ENCODE measurements at regions not wholly inside any gene's neighbourhood (a gene's known extent, or its start where the extent isn't known, plus 50 kb on each side); places are given as distances from the start of the nearest gene placed in this dataset.

GRCh38 chr17:79364315-79365094 is 246.3 kb downstream of the RBFOX3 start:
- no peaks in the 10 kb centered on the region for H3K4me1 ChIP-seq (ENCODE audit: control insufficient read depth, insufficient read depth, low read length, poor library complexity, severe bottlenecking)
- no peaks in the 10 kb centered on the region for H3K9me3 ChIP-seq (ENCODE audit: control insufficient read depth, low read length)
- WGBS, 2 experiments (ENCODE audit: insufficient coverage in 2 of 2): 92 to 95% methylated on average over 11 to 13 of the region's 14 CpGs
- H3K4me3 ChIP-seq (ENCODE audit: extremely low read depth, insufficient read depth, low read length, poor library complexity, severe bottlenecking): no peak overlapping the region
- no peaks in the 10 kb centered on the region for H3K36me3 ChIP-seq (ENCODE audit: control insufficient read depth, insufficient read depth, low read length)
- no peak overlapping the region for H3K27ac ChIP-seq (ENCODE audit: low read depth, low read length, severe bottlenecking)

GRCh38 chr17:79363552-79364275 is 247.1 kb downstream of the RBFOX3 start:
- 78 to 89% methylated on average over 12 to 16 of the region's 16 CpGs for WGBS, 2 experiments (ENCODE audit: insufficient coverage in 2 of 2)
- H3K4me1 ChIP-seq (ENCODE audit: control insufficient read depth, insufficient read depth, low read length, poor library complexity, severe bottlenecking): no peaks in the 10 kb centered on the region
- no peaks in the 10 kb centered on the region for H3K36me3 ChIP-seq (ENCODE audit: control insufficient read depth, insufficient read depth, low read length)
- no peak overlapping the region for H3K4me3 ChIP-seq (ENCODE audit: extremely low read depth, insufficient read depth, low read length, poor library complexity, severe bottlenecking)
- no peak overlapping the region for H3K27ac ChIP-seq (ENCODE audit: low read depth, low read length, severe bottlenecking)
- no peaks in the 10 kb centered on the region for H3K9me3 ChIP-seq (ENCODE audit: control insufficient read depth, low read length)

GRCh38 chr17:79362772-79363305 is 248.0 kb downstream of the RBFOX3 start:
- Histone ChIP-seq H3K4me3 (ENCODE audit: extremely low read depth, insufficient read depth, low read length, poor library complexity, severe bottlenecking) (no peak overlapping the region), H3K9me3 (ENCODE audit: control insufficient read depth, low read length) (no peaks in the 10 kb centered on the region), H3K36me3 (ENCODE audit: control insufficient read depth, insufficient read depth, low read length) (no peaks in the 10 kb centered on the region), H3K4me1 (ENCODE audit: control insufficient read depth, insufficient read depth, low read length, poor library complexity, severe bottlenecking) (no peaks in the 10 kb centered on the region), H3K27ac (ENCODE audit: low read depth, low read length, severe bottlenecking) (no peak overlapping the region)
- 87 to 94% methylated on average over 12 to 14 of the region's 14 CpGs for WGBS, 2 experiments (ENCODE audit: insufficient coverage in 2 of 2)

DNA sequence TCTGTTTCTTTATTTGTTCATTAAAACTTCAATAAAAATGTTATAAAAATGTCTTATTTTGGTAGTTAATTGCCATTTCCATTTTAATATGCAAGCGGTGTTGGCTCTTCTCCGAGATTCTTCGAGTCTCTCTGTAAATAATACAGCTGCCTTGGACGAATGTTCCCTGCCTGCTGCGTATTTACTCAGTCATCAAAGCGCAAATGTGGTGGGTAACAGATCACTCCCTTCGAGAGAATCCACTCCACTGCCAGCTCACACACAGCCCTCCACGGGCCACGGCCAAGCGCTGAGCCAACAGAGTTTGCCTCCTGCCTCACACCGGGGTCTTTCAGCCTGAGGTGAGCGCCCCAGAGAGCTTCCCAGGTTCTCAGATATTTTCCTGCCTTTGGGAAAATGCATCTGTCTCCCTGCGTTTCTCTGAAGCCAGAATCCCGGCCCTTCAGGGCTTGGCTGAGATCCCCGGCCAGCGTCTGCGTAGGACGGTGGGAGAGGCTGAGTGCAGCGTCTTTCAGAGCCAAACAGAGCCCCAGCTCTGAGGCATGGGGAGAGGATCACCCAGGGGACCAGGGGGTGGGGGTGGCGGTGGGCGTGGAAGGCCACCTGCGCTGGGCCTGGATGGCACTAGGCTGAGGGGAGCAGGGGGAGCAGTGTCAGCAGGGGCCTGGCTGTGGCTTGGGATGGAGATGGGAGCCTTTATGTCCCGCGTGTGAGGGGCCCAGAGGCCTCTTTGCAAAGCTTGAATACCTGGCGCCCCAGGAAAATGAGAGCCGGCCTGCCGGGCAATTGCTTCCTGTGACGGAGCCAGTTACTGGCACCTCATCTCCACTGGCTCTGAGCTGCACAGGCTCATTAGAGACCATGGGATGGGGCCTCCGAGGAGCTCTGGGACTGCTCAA is 248.7 kb downstream of the RBFOX3 start:
- H3K9me3 ChIP-seq (ENCODE audit: control insufficient read depth, low read length): no peaks in the 10 kb centered on the region
- H3K27ac ChIP-seq (ENCODE audit: low read depth, low read length, severe bottlenecking): no peak overlapping the region
- no peak overlapping the region for H3K4me3 ChIP-seq (ENCODE audit: extremely low read depth, insufficient read depth, low read length, poor library complexity, severe bottlenecking)
- H3K4me1 ChIP-seq (ENCODE audit: control insufficient read depth, insufficient read depth, low read length, poor library complexity, severe bottlenecking): no peaks in the 10 kb centered on the region
- H3K36me3 ChIP-seq (ENCODE audit: control insufficient read depth, insufficient read depth, low read length): no peaks in the 10 kb centered on the region
- WGBS, 2 experiments (ENCODE audit: insufficient coverage in 2 of 2): 77 to 88% methylated on average over 24 to 29 of the region's 29 CpGs

- Histone ChIP-seq H3K36me3 (ENCODE audit: control insufficient read depth, insufficient read depth, low read length) (no peaks in the 10 kb centered on the region), H3K27ac (ENCODE audit: low read depth, low read length, severe bottlenecking) (no peak overlapping the region), H3K4me3 (ENCODE audit: extremely low read depth, insufficient read depth, low read length, poor library complexity, severe bottlenecking) (no peak overlapping the region), H3K9me3 (ENCODE audit: control insufficient read depth, low read length) (no peaks in the 10 kb centered on the region), H3K4me1 (ENCODE audit: control insufficient read depth, insufficient read depth, low read length, poor library complexity, severe bottlenecking) (no peaks in the 10 kb centered on the region)
- 84 to 92% methylated on average over 9 to 10 of the region's 12 CpGs for WGBS, 2 experiments (ENCODE audit: insufficient coverage in 2 of 2)
These were observed 249.6 kb downstream of the RBFOX3 start for GRCh38 chr17:79361221-79361734.

GRCh38 chr17:79360196-79360595 is 250.7 kb downstream of the RBFOX3 start:
- no peaks in the 10 kb centered on the region for H3K4me1 ChIP-seq (ENCODE audit: control insufficient read depth, insufficient read depth, low read length, poor library complexity, severe bottlenecking)
- H3K36me3 ChIP-seq (ENCODE audit: control insufficient read depth, insufficient read depth, low read length): no peaks in the 10 kb centered on the region
- H3K9me3 ChIP-seq (ENCODE audit: control insufficient read depth, low read length): no peaks in the 10 kb centered on the region
- H3K4me3 ChIP-seq (ENCODE audit: extremely low read depth, insufficient read depth, low read length, poor library complexity, severe bottlenecking): no peak overlapping the region
- H3K27ac ChIP-seq (ENCODE audit: low read depth, low read length, severe bottlenecking): no peak overlapping the region
- WGBS, 2 experiments (ENCODE audit: insufficient coverage in 2 of 2): 91% methylated on average over 12 to 16 of the region's 17 CpGs

DNA sequence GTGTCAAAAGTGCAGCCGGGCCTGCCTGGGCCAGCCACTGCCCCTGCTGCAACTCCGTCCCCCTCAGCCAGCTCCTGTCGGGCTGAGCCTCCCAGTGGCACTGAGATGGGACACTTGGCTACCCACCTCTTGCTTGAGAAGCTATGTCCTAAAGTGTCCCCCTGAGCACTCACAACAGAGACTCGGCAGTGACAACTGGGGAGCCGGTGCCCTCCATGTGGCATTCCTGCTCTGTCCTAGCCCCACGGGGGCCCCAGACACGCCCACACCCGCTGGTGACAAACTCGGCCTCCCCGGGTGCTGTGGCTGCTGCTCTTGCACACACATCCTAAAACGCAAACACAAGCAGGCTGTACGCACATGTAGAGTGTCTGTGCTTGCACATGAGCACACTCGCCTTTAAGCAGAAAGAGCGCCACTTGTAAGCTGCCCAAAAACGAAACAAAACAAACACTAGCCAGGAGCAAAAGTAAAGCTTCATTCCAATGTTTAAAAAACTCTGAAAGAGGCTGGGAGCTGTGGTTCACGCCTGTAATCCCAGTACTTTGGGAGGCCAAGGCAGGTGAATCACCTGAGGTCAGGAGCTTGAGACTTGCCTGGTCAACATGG is 253.9 kb downstream of the RBFOX3 start:
- WGBS, 2 experiments (ENCODE audit: insufficient coverage in 2 of 2): 83% methylated on average over 15 to 16 of the region's 16 CpGs
- H3K27ac ChIP-seq (ENCODE audit: low read depth, low read length, severe bottlenecking): no peak overlapping the region
- no peaks in the 10 kb centered on the region for H3K36me3 ChIP-seq (ENCODE audit: control insufficient read depth, insufficient read depth, low read length)
- no peaks in the 10 kb centered on the region for H3K4me1 ChIP-seq (ENCODE audit: control insufficient read depth, insufficient read depth, low read length, poor library complexity, severe bottlenecking)
- no peaks in the 10 kb centered on the region for H3K9me3 ChIP-seq (ENCODE audit: control insufficient read depth, low read length)
- no peak overlapping the region for H3K4me3 ChIP-seq (ENCODE audit: extremely low read depth, insufficient read depth, low read length, poor library complexity, severe bottlenecking)

DNA sequence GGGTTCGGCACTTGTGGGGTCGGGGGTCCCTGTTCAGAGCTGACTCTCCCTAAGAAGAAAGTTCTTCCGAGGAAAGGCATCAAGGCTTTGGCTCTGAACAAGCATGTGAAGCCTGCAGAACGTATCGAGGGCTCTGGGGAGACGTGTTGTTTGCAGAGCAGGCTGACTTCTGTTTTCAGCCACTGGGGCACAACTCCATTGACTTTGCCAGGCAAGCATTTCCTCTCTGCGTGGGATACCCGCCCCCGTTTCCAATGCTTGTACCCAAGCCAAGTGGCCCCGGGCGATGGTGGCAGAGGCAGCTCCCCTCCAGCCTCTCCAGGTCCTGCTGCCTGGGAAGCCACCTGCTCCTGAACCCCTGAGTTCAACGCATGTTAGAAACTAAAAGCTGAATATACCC is 255.7 kb downstream of the RBFOX3 start:
- 73 to 85% methylated on average over 8 to 9 of the region's 12 CpGs for WGBS, 2 experiments (ENCODE audit: insufficient coverage in 2 of 2)
- Histone ChIP-seq H3K27ac (ENCODE audit: low read depth, low read length, severe bottlenecking) (no peak overlapping the region), H3K36me3 (ENCODE audit: control insufficient read depth, insufficient read depth, low read length) (no peaks in the 10 kb centered on the region), H3K4me1 (ENCODE audit: control insufficient read depth, insufficient read depth, low read length, poor library complexity, severe bottlenecking) (no peaks in the 10 kb centered on the region), H3K4me3 (ENCODE audit: extremely low read depth, insufficient read depth, low read length, poor library complexity, severe bottlenecking) (no peak overlapping the region), H3K9me3 (ENCODE audit: control insufficient read depth, low read length) (no peaks in the 10 kb centered on the region)

- 92 to 97% methylated on average over 9 to 12 of the region's 15 CpGs for WGBS, 2 experiments (ENCODE audit: insufficient coverage in 2 of 2)
- Histone ChIP-seq H3K4me1 (ENCODE audit: control insufficient read depth, insufficient read depth, low read length, poor library complexity, severe bottlenecking) (no peaks in the 10 kb centered on the region), H3K36me3 (ENCODE audit: control insufficient read depth, insufficient read depth, low read length) (no peaks in the 10 kb centered on the region), H3K4me3 (ENCODE audit: extremely low read depth, insufficient read depth, low read length, poor library complexity, severe bottlenecking) (no peak overlapping the region), H3K27ac (ENCODE audit: low read depth, low read length, severe bottlenecking) (no peak overlapping the region), H3K9me3 (ENCODE audit: control insufficient read depth, low read length) (no peaks in the 10 kb centered on the region)
These were observed 256.6 kb downstream of the RBFOX3 start for GRCh38 chr17:79354173-79354820.

All from mesodermal cell (in vitro differentiated cells).